WI38 (cell line): ENCODE measurements at regions not wholly inside any gene's neighbourhood (a gene's known extent, or its start where the extent isn't known, plus 50 kb on each side); places are given as distances from the start of the nearest gene placed in this dataset.

ENCODE experiments used
- H3K4me3 ChIP-seq: 2 replicates; pipeline ENCODE4 v1.5.1; 2011; ENCODE audit warnings: low read depth, mild to moderate bottlenecking, control low read depth, low read length
- CTCF ChIP-seq: IDR thresholded peaks from 2 replicates; pipeline ENCODE4 v1.5.1; 2012; ENCODE audit warnings: low read depth, mild to moderate bottlenecking, control low read depth, low read length

DNA sequence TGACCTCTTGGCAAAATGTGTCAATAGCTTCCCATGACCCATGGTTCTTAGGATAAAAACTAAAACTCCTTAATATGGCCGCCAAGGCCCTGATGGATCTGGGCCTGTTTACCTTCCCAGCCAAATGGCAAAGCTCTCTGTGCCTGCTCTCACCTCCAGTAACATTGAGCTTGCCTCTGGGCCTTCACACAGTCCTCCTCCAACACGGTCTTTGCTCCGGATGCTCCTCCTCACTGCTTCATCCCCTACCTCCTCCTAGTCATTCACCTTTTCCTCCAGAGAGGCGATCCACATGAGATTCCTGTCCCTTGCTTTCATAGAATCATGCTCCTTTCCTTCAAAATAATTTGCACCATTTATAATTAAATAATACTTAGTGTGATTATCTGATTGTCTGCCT, 172.3 kb upstream of the AFDN start:
- no peak overlapping the region for H3K4me3 ChIP-seq
- no peak for TF ChIP-seq CTCF

DNA sequence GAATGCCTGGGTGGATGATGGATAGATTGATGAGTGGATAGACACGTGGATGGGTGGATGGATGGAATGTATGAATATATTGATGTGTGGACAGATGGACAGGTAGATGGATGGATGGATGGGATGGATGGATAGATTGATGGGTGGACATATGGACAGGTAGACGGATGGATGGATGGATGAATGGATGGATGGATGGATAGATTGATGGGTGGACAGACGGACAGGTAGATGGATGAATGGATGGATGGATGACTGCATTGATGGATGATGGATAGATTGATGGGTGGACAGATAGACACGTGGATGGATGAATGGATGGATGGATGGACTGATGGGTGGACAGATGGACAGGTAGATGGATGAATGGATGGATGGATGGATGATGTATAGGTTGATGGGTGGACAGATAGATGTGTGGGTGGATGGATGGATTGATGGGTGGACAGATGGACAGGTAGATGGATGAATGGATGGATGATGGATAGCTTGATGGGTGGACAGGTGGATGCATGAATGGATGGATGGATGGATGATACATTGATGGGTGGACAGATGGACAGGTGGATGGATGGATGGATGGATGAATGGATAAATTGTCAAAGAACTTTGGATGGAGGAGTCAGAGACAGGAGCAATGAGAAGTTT, 171.4 kb upstream of the AFDN start:
- no peak for TF ChIP-seq CTCF
- no peak overlapping the region for H3K4me3 ChIP-seq

DNA sequence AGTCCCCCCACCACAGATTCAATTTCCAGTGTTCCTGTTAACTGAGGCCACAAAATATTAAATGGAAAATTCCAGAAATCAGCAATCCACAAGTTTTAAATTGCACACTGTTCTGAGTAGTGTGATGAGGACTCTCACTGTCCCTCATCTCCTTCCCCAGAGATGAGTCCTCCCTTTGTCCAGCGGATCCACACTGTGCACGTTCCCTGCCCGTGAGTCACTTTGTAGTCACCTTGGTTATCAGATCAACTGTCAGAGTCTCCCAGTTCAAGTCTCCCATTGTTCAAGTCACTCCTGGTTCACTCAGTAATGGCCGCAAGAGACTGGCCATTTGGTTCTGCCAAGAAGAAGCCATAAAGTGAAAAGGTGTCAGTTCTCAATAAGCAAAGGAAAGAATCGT, 168.6 kb upstream of the AFDN start:
- TF ChIP-seq CTCF = no peak

GRCh38 chr6:167659046-167659445, 167.7 kb upstream of the AFDN start:
- H3K4me3 ChIP-seq = no peak overlapping the region
- no peak for TF ChIP-seq CTCF

More for the DNA sequence above, 168.6 kb upstream of the AFDN start:
- no peak overlapping the region for H3K4me3 ChIP-seq

DNA sequence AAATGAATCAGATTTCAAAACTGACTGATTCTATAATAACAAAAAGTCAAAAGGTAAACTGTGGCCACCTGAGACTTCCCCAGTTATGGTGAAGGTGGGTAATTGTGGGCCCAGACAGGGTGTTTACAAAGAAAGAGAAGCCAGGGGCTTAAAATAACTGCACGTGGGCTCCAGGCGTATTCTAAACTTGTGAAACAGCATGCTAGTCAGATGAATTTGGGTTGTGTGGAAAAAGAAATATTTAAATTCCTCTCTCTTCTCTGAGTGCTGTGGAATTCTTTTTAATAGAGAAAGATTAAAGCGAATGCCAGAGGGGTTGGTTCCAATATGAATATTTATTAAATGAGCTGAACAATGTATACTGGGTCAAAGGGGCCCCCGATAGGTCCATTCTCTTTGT, 166.3 kb upstream of the AFDN start:
- no peak overlapping the region for H3K4me3 ChIP-seq
- no peak for TF ChIP-seq CTCF

GRCh38 chr6:167660944-167661551, 165.7 kb upstream of the AFDN start:
- no peak overlapping the region for H3K4me3 ChIP-seq
- TF ChIP-seq CTCF = no peak

DNA sequence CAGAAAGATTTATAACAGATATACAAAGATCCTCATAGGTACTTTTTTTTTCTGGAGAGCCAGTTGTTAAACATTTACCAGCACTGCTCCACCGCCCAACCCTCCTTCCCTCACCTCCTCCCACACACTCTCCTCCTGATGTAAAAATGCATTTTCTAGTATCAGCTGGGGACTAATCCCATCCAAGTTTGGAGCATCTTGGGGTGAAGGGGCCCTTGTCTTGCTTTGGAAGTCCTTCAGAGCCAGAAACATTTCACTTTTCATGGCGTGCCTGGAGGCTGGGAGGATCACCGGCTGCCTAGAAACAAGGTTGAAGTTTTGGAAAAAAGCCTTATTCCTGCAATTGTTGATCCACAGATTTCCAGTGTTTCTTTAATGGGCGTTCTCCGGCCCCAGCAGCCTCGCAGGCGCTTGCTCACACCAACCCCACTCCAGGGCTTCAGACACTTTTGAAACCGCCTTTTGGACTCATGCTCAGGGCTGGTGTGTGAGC, 165.1 kb upstream of the AFDN start:
- no peak overlapping the region for H3K4me3 ChIP-seq
- no peak for TF ChIP-seq CTCF
